Skeletal muscle cell (primary cell): ENCODE measurements at regions not wholly inside any gene's neighbourhood (a gene's known extent, or its start where the extent isn't known, plus 50 kb on each side); places are given as distances from the start of the nearest gene placed in this dataset.
A peak's percentile ranks its signal among the peaks of the same experiment; 100 is the strongest.

Source experiments
- DNase-seq: peaks from one replicate; pipeline ENCODE4 v3.0.0-alpha.2; 2010; ENCODE audit warnings: low read depth
- H3K4me3 ChIP-seq: 2 replicates; pipeline ENCODE4 v1.5.1; 2011; ENCODE audit warnings: low read depth, mild to moderate bottlenecking, control low read depth, low read length, moderate library complexity

- H3K4me3 ChIP-seq: no peak overlapping the region
- no peak for DNase-seq
These were observed 132.8 kb downstream of the TUSC7 start for GRCh38 chr3:116842254-116842957.

- H3K4me3 ChIP-seq: no peak overlapping the region
- DNase-seq: no peak
These were observed 138.8 kb downstream of the TUSC7 start for GRCh38 chr3:116848248-116848829.

GRCh38 chr3:116849261-116849688 is 139.7 kb downstream of the TUSC7 start:
- no peak overlapping the region for H3K4me3 ChIP-seq
- DNase-seq: no peak

GRCh38 chr3:116852803-116853202 is 143.2 kb downstream of the TUSC7 start:
- no peak for DNase-seq
- H3K4me3 ChIP-seq: no peak overlapping the region

GRCh38 chr3:116863270-116863770 is 153.7 kb downstream of the TUSC7 start:
- H3K4me3 ChIP-seq: no peak overlapping the region
- DNase-seq: no peak

- DNase-seq: peak; percentile 33
- peak overlapping the region; percentile 35 for H3K4me3 ChIP-seq
These were observed 154.4 kb downstream of the TUSC7 start for GRCh38 chr3:116863822-116864589.

GRCh38 chr3:116864590-116864927 is 155.0 kb downstream of the TUSC7 start:
- DNase-seq: no peak
- peak overlapping the region; percentile 35 for H3K4me3 ChIP-seq

GRCh38 chr3:116870379-116870778 is 160.8 kb downstream of the TUSC7 start:
- DNase-seq: no peak
- no peak overlapping the region for H3K4me3 ChIP-seq

GRCh38 chr3:116871905-116872304 is 162.3 kb downstream of the TUSC7 start:
- H3K4me3 ChIP-seq: no peak overlapping the region
- DNase-seq: no peak

- DNase-seq: no peak
- no peak overlapping the region for H3K4me3 ChIP-seq
These were observed 163.1 kb downstream of the TUSC7 start for GRCh38 chr3:116872688-116873087.

GRCh38 chr3:116873142-116873541 is 163.6 kb downstream of the TUSC7 start:
- H3K4me3 ChIP-seq: no peak overlapping the region
- no peak for DNase-seq

- no peak for DNase-seq
- no peak overlapping the region for H3K4me3 ChIP-seq
These were observed 168.4 kb downstream of the TUSC7 start for GRCh38 chr3:116877968-116878367.

GRCh38 chr3:116886202-116886893 is 176.8 kb downstream of the TUSC7 start:
- H3K4me3 ChIP-seq: no peak overlapping the region
- no peak for DNase-seq

- DNase-seq: no peak
- H3K4me3 ChIP-seq: no peak overlapping the region
These were observed 186.5 kb downstream of the TUSC7 start for GRCh38 chr3:116896116-116896515.

- no peak for DNase-seq
- no peak overlapping the region for H3K4me3 ChIP-seq
These were observed 187.8 kb downstream of the TUSC7 start for GRCh38 chr3:116897382-116897781.

GRCh38 chr3:116899253-116899652 is 189.7 kb downstream of the TUSC7 start:
- no peak for DNase-seq
- H3K4me3 ChIP-seq: no peak overlapping the region

- no peak for DNase-seq
- no peak overlapping the region for H3K4me3 ChIP-seq
These were observed 195.8 kb downstream of the TUSC7 start for GRCh38 chr3:116905334-116905733.

GRCh38 chr3:116905794-116906193 is 196.2 kb downstream of the TUSC7 start:
- no peak overlapping the region for H3K4me3 ChIP-seq
- DNase-seq: no peak

GRCh38 chr3:116912116-116912515 is 202.5 kb downstream of the TUSC7 start:
- H3K4me3 ChIP-seq: no peak overlapping the region
- no peak for DNase-seq

GRCh38 chr3:116914004-116914403 is 204.4 kb downstream of the TUSC7 start:
- no peak overlapping the region for H3K4me3 ChIP-seq
- no peak for DNase-seq
